Fibroblast of lung (primary cell): ENCODE measurements at regions not wholly inside any gene's neighbourhood (a gene's known extent, or its start where the extent isn't known, plus 50 kb on each side); places are given as distances from the start of the nearest gene placed in this dataset.

ENCODE experiments used
- DNase-seq, 2 donors: peaks; one replicate each; pipeline versions ENCODE4 v3.0.0 to v3.0.0-alpha.2; 2010; ENCODE audit warnings: low read depth in 2 of 2
- H2AFZ ChIP-seq: 2 replicates; pipeline ENCODE4 v1.5.1; 2012; ENCODE audit warnings: low read length, control low read depth, inconsistent platforms
- H3K27ac ChIP-seq: 2 replicates; pipeline ENCODE4 v1.5.1; 2011; ENCODE audit warnings: low read length, control low read depth; ENCODE audit not compliant: insufficient read depth
- H3K27me3 ChIP-seq: 2 replicates; pipeline ENCODE4 v1.5.1; 2011; ENCODE audit warnings: mild to moderate bottlenecking, low read length; ENCODE audit not compliant: control insufficient read depth, insufficient read depth
- H3K36me3 ChIP-seq: 2 replicates; pipeline ENCODE4 v1.5.1; 2011; ENCODE audit warnings: low read length; ENCODE audit not compliant: control insufficient read depth, insufficient read depth
- H3K4me1 ChIP-seq: 2 replicates; pipeline ENCODE4 v1.5.1; 2011; ENCODE audit warnings: low read length; ENCODE audit not compliant: control insufficient read depth, insufficient read depth; ENCODE audit errors: extremely low read depth
- H3K4me2 ChIP-seq: 2 replicates; pipeline ENCODE4 v1.5.1; 2011; ENCODE audit warnings: low read length, control low read depth; ENCODE audit not compliant: insufficient read depth; ENCODE audit errors: extremely low read depth
- H3K4me3 ChIP-seq, 4 experiments: fragments of 200-600 bp in 1 of 4; sonication (generic) in 1 of 4; replicated peaks in 1 of 4; 2 replicates each; pipeline ENCODE4 v1.5.1; 2011 to 2016; ENCODE audit warnings: low read length in 4 of 4, low read depth in 3 of 4, mild to moderate bottlenecking in 3 of 4, control low read depth in 2 of 4, inconsistent platforms in 1 of 4, mixed read lengths in 1 of 4; ENCODE audit not compliant: insufficient read depth in 1 of 4; ENCODE audit errors: control extremely low read depth in 1 of 4
- H3K79me2 ChIP-seq: 2 replicates; pipeline ENCODE4 v1.5.1; 2012; ENCODE audit warnings: mild to moderate bottlenecking, low read length, inconsistent platforms; ENCODE audit not compliant: control insufficient read depth, insufficient read depth
- H3K9ac ChIP-seq: 2 replicates; pipeline ENCODE4 v1.5.1; 2011; ENCODE audit warnings: mild to moderate bottlenecking, low read length, control low read depth; ENCODE audit not compliant: insufficient read depth
- H3K9me3 ChIP-seq: 2 replicates; pipeline ENCODE4 v1.5.1; 2012; ENCODE audit warnings: low read depth, low read length; ENCODE audit not compliant: control insufficient read depth, insufficient read depth
- H4K20me1 ChIP-seq: 2 replicates; pipeline ENCODE4 v1.5.1; 2011; ENCODE audit warnings: low read length; ENCODE audit not compliant: control insufficient read depth, insufficient read depth; ENCODE audit errors: extremely low read depth
- EZH2 ChIP-seq: IDR thresholded peaks from 2 replicates; pipeline ENCODE4 v1.5.1; 2012; ENCODE audit warnings: low read length, control low read depth, mild to moderate bottlenecking; ENCODE audit errors: missing control alignments
- TF ChIP-seq, protein P1 (sequence below), 2 donors: IDR thresholded peaks in 1 of 2; conservative IDR thresholded peaks in 1 of 2; 1 replicate in 1 of 2; 2 replicates in 1 of 2; pipeline ENCODE4 v1.5.1; 2011 to 2012; ENCODE audit warnings: low read length in 2 of 2, control low read depth in 1 of 2, inconsistent platforms in 1 of 2, low read depth in 1 of 2, mild to moderate bottlenecking in 1 of 2

DNA sequence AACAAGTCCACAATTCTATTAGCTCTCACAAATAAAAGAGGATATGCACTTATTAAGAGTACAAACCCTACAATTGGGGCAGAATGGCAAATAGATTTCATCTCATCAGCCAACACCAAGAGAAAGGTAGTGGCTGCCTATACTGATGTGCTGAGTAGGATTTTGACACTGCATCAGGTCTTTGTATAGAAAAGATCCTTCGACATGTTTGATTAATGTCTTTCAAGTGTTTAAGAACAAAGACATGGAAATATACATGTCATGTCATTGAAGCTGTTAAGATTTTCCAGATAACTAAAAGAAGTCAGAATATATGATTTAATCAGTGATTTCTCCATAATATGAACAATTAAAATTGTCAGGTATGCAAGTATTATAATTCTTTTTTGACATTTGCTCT lies 238.7 kb upstream of the GRAMD2B start:
- H3K36me3 ChIP-seq: no peaks in the 10 kb centered on the region

GRCh38 chr5:126186210-126186609 lies 237.0 kb upstream of the GRAMD2B start:
- no peaks in the 10 kb centered on the region for H3K36me3 ChIP-seq
- no peak overlapping the region for H3K9ac ChIP-seq
- DNase-seq: no peak
- H2AFZ ChIP-seq: no peak overlapping the region
- no peaks in the 10 kb centered on the region for H4K20me1 ChIP-seq
- H3K4me2 ChIP-seq: no peak overlapping the region
- no peaks in the 10 kb centered on the region for H3K79me2 ChIP-seq
- H3K27me3 ChIP-seq: no peaks in the 10 kb centered on the region
- H3K4me3 ChIP-seq: no peak overlapping the region
- no peak for TF ChIP-seq EZH2
- TF ChIP-seq, protein P1, sequence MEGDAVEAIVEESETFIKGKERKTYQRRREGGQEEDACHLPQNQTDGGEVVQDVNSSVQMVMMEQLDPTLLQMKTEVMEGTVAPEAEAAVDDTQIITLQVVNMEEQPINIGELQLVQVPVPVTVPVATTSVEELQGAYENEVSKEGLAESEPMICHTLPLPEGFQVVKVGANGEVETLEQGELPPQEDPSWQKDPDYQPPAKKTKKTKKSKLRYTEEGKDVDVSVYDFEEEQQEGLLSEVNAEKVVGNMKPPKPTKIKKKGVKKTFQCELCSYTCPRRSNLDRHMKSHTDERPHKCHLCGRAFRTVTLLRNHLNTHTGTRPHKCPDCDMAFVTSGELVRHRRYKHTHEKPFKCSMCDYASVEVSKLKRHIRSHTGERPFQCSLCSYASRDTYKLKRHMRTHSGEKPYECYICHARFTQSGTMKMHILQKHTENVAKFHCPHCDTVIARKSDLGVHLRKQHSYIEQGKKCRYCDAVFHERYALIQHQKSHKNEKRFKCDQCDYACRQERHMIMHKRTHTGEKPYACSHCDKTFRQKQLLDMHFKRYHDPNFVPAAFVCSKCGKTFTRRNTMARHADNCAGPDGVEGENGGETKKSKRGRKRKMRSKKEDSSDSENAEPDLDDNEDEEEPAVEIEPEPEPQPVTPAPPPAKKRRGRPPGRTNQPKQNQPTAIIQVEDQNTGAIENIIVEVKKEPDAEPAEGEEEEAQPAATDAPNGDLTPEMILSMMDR (conservative IDR thresholded peaks at IDR 0.05 in 1 of 2, IDR thresholded peaks at IDR 0.05 in 1 of 2; ENCODE audit: low read depth in 1 of 2, low read length in 2 of 2): no peak
- no peaks in the 10 kb centered on the region for H3K9me3 ChIP-seq
- H3K4me1 ChIP-seq: no peaks in the 10 kb centered on the region
- no peak overlapping the region for H3K27ac ChIP-seq

More for the DNA sequence above, 238.7 kb upstream of the GRAMD2B start:
- Histone ChIP-seq H3K9me3 (no peaks in the 10 kb centered on the region), H2AFZ (no peak overlapping the region), H3K4me1 (no peaks in the 10 kb centered on the region), H3K4me2 (no peak overlapping the region), H4K20me1 (no peaks in the 10 kb centered on the region), H3K79me2 (no peaks in the 10 kb centered on the region), H3K27me3 (no peaks in the 10 kb centered on the region), H3K27ac (no peak overlapping the region), H3K4me3 (no peak overlapping the region), H3K9ac (no peak overlapping the region)
- no peak for DNase-seq
- TF ChIP-seq, protein P1 (conservative IDR thresholded peaks at IDR 0.05 in 1 of 2, IDR thresholded peaks at IDR 0.05 in 1 of 2; ENCODE audit: low read depth in 1 of 2, low read length in 2 of 2): no peak
- TF ChIP-seq EZH2: no peak

DNA sequence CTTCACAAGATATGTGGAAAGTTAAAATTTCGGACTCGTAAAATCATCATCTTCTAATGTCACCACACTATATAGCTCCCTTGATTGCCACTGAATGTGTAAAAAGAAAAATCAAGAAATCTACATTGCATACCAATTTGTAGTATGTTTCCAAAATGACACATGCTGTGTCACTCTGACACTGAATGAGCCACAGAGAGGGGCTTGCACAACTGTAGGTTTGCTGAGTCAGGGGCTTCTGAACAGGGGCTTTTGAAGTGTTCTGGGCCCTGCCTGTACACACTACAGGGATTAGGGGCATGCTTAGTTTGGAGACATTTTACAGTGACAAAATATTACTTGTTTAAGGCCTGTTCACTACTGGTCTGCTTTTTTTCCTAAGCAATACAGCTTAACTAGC lies 234.4 kb upstream of the GRAMD2B start:
- Histone ChIP-seq H2AFZ (no peak overlapping the region), H3K9me3 (no peaks in the 10 kb centered on the region), H3K4me2 (no peak overlapping the region), H3K36me3 (no peaks in the 10 kb centered on the region), H4K20me1 (no peaks in the 10 kb centered on the region), H3K4me3 (no peak overlapping the region), H3K79me2 (no peaks in the 10 kb centered on the region), H3K27ac (no peak overlapping the region), H3K9ac (no peak overlapping the region), H3K4me1 (no peaks in the 10 kb centered on the region), H3K27me3 (no peaks in the 10 kb centered on the region)
- DNase-seq: no peak
- TF ChIP-seq, protein P1 (conservative IDR thresholded peaks at IDR 0.05 in 1 of 2, IDR thresholded peaks at IDR 0.05 in 1 of 2; ENCODE audit: low read depth in 1 of 2, low read length in 2 of 2): no peak
- no peak for TF ChIP-seq EZH2
